ENCODE measurements at regions not wholly inside any gene's neighbourhood (a gene's known extent, or its start where the extent isn't known, plus 50 kb on each side); places are given as distances from the start of the nearest gene placed in this dataset.
"Not testable (repeated sequence)": the region's sequence is repeated elsewhere in the genome, so short reads cannot be mapped to it uniquely, and the experiment has no call there.

GRCh38 chr12:111150360-111150759 lies 218.5 kb downstream of the PHETA1 start:
- DNase-seq = no peak

GRCh38 chr12:111149299-111149698 lies 219.6 kb downstream of the PHETA1 start:
- DNase-seq = no peak

GRCh38 chr12:111148005-111148404 lies 220.9 kb downstream of the PHETA1 start:
- DNase-seq = no peak

GRCh38 chr12:111143271-111143670 lies 222.9 kb upstream of the MYL2 start:
- no peak for DNase-seq

GRCh38 chr12:111141205-111141604 lies 220.8 kb upstream of the MYL2 start:
- DNase-seq = no peak

GRCh38 chr12:111138016-111138415 lies 217.6 kb upstream of the MYL2 start:
- no peak for DNase-seq

GRCh38 chr12:111135293-111135832 lies 215.0 kb upstream of the MYL2 start:
- DNase-seq = no peak

GRCh38 chr12:111130336-111130735 lies 210.0 kb upstream of the MYL2 start:
- DNase-seq = no peak

GRCh38 chr12:111129149-111129767 lies 208.9 kb upstream of the MYL2 start:
- no peak for DNase-seq

- no peak for DNase-seq
These were observed 206.0 kb upstream of the MYL2 start for GRCh38 chr12:111126331-111126730.

- DNase-seq = no peak
These were observed 203.8 kb upstream of the MYL2 start for GRCh38 chr12:111124183-111124582.

GRCh38 chr12:111123390-111123789 lies 203.0 kb upstream of the MYL2 start:
- DNase-seq = no peak

GRCh38 chr12:111122458-111122878 lies 202.1 kb upstream of the MYL2 start:
- DNase-seq = no peak

- DNase-seq = no peak
These were observed 201.5 kb upstream of the MYL2 start for GRCh38 chr12:111121840-111122239.

GRCh38 chr12:111120578-111120977 lies 200.2 kb upstream of the MYL2 start:
- DNase-seq = no peak

GRCh38 chr12:111117017-111117416 lies 196.6 kb upstream of the MYL2 start:
- no peak for DNase-seq

GRCh38 chr12:111113313-111113712 lies 192.9 kb upstream of the MYL2 start:
- DNase-seq = not testable (repeated sequence)

GRCh38 chr12:111112311-111113098 lies 192.1 kb upstream of the MYL2 start:
- no peak for DNase-seq

GRCh38 chr12:111111681-111112080 lies 191.3 kb upstream of the MYL2 start:
- no peak for DNase-seq

GRCh38 chr12:111110556-111110955 lies 190.2 kb upstream of the MYL2 start:
- DNase-seq = no peak

GRCh38 chr12:111108726-111109125 lies 188.3 kb upstream of the MYL2 start:
- DNase-seq = no peak

GRCh38 chr12:111107392-111108178 lies 187.2 kb upstream of the MYL2 start:
- DNase-seq = no peak

- DNase-seq = no peak
These were observed 184.9 kb upstream of the MYL2 start for GRCh38 chr12:111105294-111105693.
